ENCODE measurements at regions not wholly inside any gene's neighbourhood (a gene's known extent, or its start where the extent isn't known, plus 50 kb on each side); places are given as distances from the start of the nearest gene placed in this dataset.
A peak's percentile ranks its signal among the peaks of the same experiment; 100 is the strongest.

GRCh38 chr3:30145281-30145680 is 461.1 kb upstream of the TGFBR2 start:
- H3K9me3 ChIP-seq: no peaks in the 10 kb centered on the region
- DNase-seq: no peak
- H3K4me1 ChIP-seq: no peaks in the 10 kb centered on the region
- TF ChIP-seq, protein P1, sequence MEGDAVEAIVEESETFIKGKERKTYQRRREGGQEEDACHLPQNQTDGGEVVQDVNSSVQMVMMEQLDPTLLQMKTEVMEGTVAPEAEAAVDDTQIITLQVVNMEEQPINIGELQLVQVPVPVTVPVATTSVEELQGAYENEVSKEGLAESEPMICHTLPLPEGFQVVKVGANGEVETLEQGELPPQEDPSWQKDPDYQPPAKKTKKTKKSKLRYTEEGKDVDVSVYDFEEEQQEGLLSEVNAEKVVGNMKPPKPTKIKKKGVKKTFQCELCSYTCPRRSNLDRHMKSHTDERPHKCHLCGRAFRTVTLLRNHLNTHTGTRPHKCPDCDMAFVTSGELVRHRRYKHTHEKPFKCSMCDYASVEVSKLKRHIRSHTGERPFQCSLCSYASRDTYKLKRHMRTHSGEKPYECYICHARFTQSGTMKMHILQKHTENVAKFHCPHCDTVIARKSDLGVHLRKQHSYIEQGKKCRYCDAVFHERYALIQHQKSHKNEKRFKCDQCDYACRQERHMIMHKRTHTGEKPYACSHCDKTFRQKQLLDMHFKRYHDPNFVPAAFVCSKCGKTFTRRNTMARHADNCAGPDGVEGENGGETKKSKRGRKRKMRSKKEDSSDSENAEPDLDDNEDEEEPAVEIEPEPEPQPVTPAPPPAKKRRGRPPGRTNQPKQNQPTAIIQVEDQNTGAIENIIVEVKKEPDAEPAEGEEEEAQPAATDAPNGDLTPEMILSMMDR (IDR thresholded peaks at IDR 0.05): no peak
- no peak for TF ChIP-seq POLR2A (IDR thresholded peaks at IDR 0.05)
- intact Hi-C loops (cut with DNase I): no loop called here
- H3K4me3 ChIP-seq: no peak overlapping the region
- no peak overlapping the region for H3K27ac ChIP-seq
- no peaks in the 10 kb centered on the region for H3K27me3 ChIP-seq
- ATAC-seq: no peak
- no peaks in the 10 kb centered on the region for H3K36me3 ChIP-seq

DNA sequence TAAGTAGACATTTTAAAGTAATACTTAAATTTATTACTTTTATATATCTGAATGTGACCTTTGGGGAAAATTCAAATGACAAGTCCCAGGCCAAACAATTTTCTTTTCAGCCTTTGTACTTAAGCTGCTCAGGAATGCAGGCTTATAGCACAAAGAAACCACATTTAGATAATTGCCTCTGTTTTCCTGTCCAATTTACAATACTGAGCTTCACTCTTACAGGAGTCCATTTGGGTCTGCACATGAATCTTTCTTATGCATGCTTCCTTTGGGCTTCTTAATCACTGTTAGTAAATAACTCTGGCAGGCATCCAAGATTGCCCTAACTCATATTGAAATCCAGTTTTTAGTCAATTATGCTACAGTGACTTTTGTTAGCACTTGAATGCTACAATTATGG is 459.4 kb upstream of the TGFBR2 start:
- Histone ChIP-seq H3K36me3 (no peaks in the 10 kb centered on the region), H3K9me3 (no peaks in the 10 kb centered on the region), H3K4me1 (no peaks in the 10 kb centered on the region), H3K27me3 (no peaks in the 10 kb centered on the region), H3K27ac (no peak overlapping the region), H3K4me3 (no peak overlapping the region)
- intact Hi-C loops (cut with DNase I): no loop called here
- DNase-seq: no peak
- no peak for TF ChIP-seq POLR2A (IDR thresholded peaks at IDR 0.05)
- TF ChIP-seq, protein P1 (IDR thresholded peaks at IDR 0.05): no peak
- ATAC-seq: no peak

DNA sequence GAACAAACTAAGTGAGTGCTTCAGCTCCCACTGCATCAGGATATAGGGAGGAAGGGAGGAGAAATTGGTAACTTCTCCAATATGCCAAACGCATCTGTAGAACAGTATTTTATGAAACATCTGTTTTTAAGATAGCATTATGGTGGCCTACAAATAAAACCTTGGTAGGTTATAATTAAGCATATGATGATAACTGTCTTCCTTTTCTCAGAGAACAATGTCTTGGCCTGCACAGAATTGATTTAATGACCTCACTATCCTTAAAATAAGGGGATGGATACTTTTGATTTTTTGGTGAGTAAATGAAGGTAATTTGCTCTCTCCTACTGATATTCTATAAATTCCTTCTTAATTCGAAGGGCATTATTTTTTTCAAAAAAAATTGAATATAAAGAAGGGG is 451.5 kb upstream of the TGFBR2 start:
- no peak for ATAC-seq
- WGBS (ENCODE audit: insufficient coverage, low coverage, low lambda C conversion rate, missing lambda C conversion rate): 69% methylated on average over 2 of the region's 2 CpGs
- H3K27ac ChIP-seq: no peak overlapping the region
- no peaks in the 10 kb centered on the region for H3K4me1 ChIP-seq
- H3K4me3 ChIP-seq: no peak overlapping the region
- no peak for DNase-seq
- no peaks in the 10 kb centered on the region for H3K27me3 ChIP-seq
- H3K9me3 ChIP-seq: no peaks in the 10 kb centered on the region
- TF ChIP-seq, protein P1 (IDR thresholded peaks at IDR 0.05): no peak
- no peak for TF ChIP-seq POLR2A (IDR thresholded peaks at IDR 0.05)
- no peaks in the 10 kb centered on the region for H3K36me3 ChIP-seq
- intact Hi-C loops (cut with DNase I): no loop called here

DNA sequence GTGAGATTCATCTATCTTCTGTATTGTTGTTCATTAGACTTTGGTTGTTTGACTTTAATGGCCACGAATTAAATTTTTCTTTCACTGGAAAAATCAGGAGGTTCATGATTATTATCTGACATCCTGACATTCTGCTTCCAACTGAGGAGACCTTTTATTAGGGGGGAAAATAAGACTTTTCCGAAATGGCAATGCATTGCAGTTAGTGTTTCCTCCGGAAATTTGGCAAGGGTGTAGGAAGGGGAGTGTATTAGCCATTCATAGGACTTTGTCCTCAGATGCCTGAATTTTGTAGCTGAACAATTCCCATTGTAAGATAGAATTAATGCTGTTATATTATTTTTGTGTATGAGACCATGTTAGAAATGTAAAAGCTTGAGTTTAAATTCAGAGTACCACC is 450.6 kb upstream of the TGFBR2 start:
- no peaks in the 10 kb centered on the region for H3K9me3 ChIP-seq
- H3K27ac ChIP-seq: no peak overlapping the region
- intact Hi-C loops (cut with DNase I): no loop called here
- ATAC-seq: peak in 1 of 4 donors; percentile 29
- DNase-seq: no peak
- H3K4me3 ChIP-seq: no peak overlapping the region
- no peaks in the 10 kb centered on the region for H3K27me3 ChIP-seq
- H3K36me3 ChIP-seq: no peaks in the 10 kb centered on the region
- WGBS (ENCODE audit: insufficient coverage, low coverage, low lambda C conversion rate, missing lambda C conversion rate): 54% methylated on average over 3 of the region's 3 CpGs
- H3K4me1 ChIP-seq: no peaks in the 10 kb centered on the region
- TF ChIP-seq POLR2A (IDR thresholded peaks at IDR 0.05): no peak
- TF ChIP-seq, protein P1 (IDR thresholded peaks at IDR 0.05): no peak
